GM18867 (cell line): ENCODE measurements at regions not wholly inside any gene's neighbourhood (a gene's known extent, or its start where the extent isn't known, plus 50 kb on each side); places are given as distances from the start of the nearest gene placed in this dataset.

Experiments
- ATAC-seq: cut with Tn5 transposase; IDR thresholded peaks from one replicate; pipeline ENCODE4 v1.9.1; 2021; ENCODE audit warnings: mild to moderate bottlenecking, moderate library complexity; ENCODE audit not compliant: unreplicated experiment

DNA sequence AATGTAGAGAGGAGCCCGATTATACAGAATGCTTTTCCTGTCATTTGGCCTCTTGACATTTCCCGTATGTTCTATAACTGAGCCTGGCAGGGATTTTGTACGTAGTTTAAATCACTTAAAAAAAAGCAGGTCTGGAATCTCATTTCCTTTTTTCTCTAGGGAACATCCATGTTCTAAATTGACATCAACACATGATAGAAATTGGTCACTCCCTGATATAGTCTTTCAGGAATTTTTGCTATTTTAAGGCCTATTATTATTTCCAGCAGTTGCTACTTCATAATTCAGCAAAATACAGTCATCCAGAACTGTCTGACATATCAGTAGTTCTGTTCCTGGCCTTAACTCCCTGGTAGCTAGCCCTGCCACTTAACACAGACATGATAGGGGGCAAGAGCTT lies 565.7 kb upstream of the ZEB2 start:
- ATAC-seq: no peak

DNA sequence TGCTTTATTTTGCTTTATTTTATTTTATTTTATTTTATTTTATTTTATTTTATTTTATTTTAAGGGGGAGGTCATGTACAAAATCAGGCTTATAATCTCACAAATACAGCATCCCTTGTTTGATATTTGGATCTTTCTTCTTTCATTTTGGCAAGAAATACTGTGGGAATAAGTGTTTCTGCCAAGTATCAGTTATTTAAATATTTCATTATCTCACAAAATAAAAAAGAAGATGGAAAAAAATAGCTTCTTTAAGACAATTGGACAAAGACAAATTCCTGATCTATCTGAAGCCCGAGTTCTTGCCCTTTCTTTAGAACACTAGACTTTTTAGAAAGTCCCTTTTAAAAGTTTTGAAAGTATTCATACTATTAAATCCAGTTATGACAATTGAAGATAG lies 560.5 kb upstream of the ZEB2 start:
- no peak for ATAC-seq

DNA sequence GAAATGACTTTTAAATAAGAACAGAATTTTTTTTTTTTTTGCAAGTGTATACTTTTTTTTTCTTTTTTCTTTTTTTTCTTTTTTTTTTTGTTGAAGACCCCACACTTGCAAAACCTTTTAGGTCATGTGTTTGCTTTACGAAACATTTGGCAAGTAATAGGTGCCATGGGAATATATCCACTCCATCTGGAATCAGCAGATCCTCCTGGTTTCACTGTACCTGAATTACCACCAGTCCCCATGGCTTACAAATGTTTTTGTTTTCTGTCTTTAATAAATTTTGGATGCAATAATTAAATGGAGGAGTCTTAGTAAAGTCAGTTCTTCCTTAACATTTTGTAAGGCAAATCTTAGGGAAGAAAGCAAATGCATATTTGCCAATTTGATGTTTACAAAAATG lies 559.7 kb upstream of the ZEB2 start:
- ATAC-seq: no peak

DNA sequence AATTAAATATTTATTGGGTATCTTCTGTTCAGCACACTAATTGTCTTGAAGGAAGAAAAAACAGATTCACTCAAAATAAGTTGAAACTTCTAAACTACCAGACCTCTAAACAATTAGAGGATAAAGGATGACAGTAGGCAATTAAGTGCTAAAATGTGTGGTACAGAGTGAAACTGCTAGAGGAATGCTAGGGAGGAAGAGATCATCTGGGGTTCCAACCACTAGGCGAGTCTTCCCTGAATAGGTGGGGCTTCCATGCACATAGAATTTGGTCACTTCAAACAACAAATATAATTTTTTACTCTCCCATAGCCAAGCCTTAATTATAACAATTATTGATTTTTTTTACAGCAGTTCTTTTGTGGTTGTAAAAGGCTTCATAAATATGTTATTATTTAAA lies 559.0 kb upstream of the ZEB2 start:
- ATAC-seq: no peak

DNA sequence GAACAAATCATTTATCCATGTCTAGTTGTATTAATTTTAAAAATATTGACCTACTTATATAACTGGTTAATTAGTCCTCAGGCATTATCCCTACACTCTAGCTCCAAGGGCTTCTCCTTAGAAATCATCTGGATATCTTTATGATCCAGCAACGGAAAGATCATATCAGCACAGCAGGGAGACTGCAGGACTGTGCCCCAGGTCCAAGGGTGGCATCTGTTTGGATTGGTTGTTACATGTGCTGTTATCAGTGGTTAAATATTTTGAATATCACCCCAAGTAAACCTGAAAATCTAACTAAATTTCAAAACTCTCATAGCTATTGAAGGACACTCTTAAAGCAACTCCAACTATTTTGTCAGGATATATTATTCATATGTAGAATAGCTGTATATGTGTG lies 556.2 kb upstream of the ZEB2 start:
- no peak for ATAC-seq

DNA sequence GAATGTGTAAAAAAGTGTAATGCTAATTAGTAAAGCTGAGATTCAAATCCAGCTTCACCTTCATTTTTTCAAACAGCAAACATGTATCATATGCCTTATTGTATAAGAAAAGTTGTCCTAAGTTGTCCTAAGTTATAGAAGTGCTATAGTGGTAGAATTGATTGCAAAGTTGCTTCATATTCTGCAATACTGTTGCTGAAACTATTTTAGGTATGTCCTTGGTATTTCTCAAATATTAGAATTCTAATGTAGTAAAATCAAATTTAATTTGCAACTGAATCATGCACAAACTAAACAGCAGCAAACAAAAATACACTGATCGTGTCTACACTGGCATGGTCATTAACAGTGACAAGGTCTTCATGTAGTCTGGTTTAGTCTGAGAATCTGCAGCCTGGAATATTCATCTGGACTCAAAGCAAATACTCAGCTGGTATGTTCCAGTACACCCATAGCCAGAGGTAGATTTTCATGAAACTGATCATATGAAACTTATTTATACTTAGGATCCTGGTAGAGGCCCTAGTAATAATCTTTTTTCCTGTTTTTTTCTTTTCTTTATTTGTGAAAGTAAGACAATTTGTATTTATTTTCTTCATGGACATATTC lies 555.6 kb upstream of the ZEB2 start:
- ATAC-seq: no peak

DNA sequence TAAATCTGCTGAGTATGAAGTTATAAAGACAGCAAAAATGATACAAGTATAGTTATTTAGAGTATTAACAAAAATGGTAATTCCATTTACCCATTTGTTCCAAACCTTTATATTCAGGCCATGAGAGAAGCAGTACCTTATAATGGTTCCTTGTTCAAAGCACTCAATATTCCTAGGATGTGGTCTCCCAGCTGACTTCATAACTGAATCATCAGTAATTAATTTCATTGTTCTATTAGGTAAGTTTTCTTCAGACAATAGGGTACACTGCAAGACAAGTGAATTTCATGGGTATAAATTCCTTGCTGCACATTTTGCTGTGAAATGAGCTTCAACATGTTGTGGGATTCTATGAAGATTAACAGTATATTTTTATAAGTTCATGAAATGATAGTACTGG lies 550.8 kb upstream of the ZEB2 start:
- no peak for ATAC-seq

DNA sequence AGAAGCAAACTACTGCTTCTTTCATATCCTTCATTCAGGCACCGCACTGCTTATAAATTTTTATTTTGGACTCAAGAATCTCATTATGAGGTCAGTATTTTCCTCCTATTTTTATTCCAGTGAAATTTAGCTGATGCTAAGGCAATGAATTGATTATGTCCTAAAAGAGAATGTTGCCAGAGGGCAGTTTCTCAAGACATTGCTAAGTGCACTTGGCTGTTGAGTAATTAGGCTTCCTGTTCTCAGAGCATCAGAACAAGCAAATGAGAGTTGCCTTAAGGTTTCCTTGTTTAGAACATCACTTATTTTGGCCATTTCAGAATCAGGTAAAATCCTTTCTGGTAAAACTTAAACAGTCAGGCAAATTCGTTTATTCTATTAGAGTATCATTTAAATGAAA lies 548.6 kb upstream of the ZEB2 start:
- no peak for ATAC-seq

DNA sequence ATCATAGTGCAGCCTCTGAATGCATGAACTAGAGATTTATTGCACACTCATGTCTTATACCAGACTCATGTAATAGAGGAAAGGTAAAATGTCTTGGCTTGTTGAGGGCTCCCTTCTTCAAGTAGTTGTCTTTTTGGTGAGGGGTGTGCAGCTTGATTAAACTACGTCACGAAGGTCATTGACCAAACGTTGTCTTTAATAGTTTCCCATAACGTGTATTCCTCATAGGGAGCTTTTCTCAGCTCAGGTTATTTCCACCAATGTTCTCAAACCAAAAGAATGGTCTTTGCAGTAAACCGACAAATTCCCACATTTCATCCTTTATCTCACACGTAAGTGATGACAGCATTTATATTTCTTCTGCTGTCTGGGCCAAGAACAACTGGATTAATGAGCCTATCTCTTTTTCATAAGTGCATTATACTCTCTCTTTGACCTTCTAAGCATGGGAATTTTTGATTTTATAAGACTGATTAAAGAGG lies 547.7 kb upstream of the ZEB2 start:
- no peak for ATAC-seq

DNA sequence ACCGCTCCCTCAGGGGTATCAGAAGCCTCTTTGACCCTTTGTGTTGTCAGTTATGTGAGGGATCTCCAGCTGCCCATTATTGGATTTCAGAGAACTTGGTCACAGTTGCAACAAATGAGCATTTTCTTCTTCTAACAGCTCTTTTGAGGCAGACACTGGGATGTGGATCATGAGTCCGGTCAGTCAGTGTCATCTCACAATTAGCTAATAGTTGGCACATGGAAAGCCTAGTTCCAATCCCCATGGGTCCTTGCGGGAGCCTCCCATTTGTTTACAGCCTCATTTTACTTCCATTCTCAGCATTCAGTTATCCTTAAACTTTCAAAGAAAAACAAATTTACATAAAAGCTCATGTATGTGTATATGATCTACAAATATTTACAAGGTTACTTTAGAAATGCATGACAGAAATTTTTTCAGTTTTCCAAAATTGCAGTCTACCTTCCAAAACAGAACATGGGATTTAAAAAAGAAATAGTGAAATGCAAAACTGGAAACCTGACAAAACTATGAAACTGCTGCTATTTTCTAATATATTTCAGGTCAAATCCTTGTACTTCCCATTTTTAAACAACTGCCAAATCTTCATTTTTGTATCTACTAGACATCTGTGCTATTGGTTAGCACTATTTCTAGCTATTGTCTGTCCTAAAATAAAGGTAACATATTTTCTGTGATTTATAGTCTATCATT lies 547.1 kb upstream of the ZEB2 start:
- no peak for ATAC-seq

DNA sequence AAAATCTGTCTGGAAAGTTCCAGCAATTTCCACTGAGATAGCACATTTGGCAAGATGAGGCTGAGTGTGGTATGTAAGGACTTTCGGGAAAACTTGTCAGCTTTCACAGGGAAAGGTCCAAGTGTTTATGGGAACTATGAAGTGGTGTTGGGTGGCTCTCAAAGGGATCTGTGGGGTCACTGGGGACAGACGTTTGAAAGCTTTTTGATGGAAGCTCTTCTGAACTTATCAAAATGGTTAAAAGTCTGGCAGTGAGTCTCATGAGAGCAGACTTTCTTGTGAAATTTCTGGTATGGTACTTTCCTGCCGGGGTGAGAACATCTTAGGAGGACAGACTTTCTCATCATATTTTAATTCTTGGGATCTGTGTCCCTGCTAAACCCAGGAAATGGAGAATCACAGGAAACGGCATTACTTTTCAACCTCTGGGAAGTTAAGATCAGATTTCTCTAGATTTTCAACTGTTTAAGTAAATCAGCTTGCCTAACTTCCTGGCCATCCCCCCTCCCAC lies 546.3 kb upstream of the ZEB2 start:
- ATAC-seq: no peak

DNA sequence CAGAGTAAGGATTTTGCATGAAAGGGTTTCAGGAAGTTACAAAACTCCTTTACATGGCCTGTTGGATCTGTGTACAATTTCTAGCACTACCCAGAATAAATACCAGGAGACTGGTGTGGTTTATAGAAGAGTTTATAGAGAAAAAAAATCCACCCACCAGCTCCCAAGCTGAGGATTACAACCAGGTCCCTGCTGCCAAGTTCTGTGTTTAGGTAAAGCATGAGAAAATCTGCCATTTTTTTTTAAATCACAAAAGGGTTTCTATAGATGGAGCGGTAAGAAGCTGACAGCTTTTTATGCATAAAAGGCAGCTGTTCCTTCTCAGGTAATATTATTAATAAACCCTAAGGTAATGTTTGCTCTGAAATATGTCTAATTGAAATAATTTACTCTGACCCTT lies 545.4 kb upstream of the ZEB2 start:
- no peak for ATAC-seq

DNA sequence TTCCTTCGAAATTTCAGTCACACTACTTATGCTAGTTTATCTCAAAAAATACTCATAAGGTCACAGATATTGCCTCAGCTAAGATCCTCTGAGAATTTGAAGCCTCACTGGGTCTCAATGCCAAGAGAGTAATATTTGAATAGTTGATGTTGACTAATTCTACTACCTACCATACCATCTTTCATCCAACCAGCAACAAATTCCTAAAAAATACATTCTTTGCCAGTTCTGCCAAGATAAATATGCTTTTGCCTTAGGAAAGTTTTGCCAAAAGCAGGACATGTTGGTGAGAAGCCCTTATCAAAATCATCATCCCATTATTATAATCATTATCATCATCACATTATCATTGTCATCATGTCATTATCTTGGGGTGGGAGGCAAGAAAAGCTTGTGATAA lies 544.6 kb upstream of the ZEB2 start:
- ATAC-seq: no peak

DNA sequence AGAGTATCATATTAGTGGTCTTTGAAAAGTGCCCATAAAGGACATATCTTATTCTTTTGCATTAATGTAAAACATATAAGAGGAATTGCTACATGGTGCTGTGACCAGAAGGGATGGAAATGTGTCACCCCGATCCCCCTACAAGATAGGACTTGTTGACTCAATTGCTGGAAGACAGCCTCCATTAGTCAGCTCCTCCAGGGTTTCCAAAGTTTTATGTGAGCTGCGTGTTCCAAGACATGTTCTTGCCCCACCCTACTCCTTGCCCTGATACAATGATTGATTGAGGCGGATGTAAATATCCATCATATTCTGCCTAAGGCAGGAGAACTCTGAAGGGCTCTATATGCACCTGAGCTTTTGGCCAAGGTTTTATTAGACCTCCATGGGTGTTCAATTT lies 541.0 kb upstream of the ZEB2 start:
- ATAC-seq: no peak

DNA sequence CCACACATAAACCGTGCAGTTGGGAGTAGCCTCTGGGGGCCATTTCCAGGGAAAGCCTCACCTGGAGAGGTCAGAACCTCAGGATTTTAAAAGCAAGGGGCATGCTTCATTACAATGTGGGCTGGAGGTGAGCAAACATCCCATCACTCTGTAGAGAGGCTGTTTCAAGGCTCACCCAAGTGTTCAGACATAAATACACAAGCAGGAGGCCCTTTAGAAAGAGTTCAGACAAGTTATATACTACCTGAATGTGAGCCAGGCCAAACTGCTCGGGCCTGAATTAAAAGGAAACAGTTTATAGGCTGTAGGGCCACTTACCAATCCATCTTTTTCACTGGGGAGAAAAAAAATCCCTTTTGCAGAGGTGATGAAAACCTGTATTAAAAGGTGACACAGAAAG lies 540.0 kb upstream of the ZEB2 start:
- ATAC-seq: no peak

DNA sequence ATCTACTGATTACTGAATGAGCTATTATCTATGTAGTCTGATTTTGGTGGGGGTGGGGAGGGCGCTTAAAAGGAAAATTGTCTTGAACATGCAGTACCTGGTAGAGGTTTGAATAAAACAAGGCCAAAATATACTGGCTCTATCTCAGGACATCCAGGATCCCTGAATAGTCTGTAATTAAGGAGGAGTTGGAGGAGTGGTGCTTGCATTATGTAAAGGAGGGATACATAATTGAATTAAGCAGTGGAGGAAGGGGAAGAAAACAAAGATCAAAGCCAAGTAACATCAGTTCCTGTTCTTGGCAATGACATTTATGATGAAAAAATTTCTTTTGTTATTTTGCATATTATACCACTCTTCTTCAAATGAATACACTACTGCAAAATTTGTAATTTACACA lies 539.4 kb upstream of the ZEB2 start:
- no peak for ATAC-seq

DNA sequence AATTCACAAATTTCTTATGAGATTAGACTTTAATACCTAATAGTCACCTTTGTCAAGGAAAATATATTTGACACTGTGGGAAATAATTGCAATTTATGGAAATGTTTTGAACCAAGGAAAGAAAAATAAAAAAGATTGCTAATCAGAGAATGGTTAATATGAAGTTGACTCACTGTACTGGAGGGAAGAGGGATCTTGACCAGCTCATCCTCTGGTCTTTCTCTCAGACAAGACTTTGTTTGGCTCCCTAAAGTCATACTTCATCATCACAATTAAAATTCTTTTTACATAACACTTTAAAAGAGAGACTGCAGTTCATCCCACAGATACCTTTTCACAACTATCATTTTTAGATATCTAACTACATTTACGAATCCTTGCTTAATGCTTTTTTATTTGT lies 538.5 kb upstream of the ZEB2 start:
- ATAC-seq: no peak

DNA sequence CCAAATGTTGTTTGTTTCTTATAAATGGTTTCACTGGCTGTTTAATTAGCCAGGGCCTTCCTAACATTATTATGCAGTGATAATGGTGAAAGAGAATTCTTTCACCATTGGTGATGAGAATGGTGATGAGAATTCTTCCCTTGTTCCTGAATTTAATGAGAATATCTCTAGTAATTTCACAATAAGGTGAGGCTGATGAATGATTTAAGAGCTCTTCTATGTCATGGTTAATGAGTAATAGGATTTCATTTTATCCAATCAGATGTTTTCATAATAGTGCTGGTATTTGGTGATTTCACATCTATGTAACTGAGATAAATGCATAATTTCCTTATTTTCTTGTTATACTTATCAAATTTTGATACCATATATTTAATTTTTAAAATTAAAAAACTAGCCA lies 535.7 kb upstream of the ZEB2 start:
- no peak for ATAC-seq

DNA sequence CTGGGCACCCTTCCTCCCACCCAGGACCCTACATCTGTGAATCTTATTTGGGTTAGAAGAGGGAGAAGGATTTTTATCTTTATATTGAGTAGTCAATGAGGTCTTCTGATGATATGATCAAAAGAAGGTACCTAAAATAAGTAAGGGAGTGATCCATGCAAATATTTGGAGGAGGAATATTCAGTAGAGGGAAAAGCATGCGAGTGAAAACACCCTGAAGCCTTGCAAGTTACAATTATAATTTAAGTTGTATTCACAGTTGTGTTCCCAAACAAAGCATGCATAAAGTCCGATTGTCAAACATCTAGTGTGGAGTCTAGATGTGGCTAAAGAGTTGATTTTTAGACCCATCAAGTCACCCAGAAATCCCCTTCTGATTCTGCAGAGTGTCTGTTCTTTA lies 530.2 kb upstream of the ZEB2 start:
- ATAC-seq: no peak

DNA sequence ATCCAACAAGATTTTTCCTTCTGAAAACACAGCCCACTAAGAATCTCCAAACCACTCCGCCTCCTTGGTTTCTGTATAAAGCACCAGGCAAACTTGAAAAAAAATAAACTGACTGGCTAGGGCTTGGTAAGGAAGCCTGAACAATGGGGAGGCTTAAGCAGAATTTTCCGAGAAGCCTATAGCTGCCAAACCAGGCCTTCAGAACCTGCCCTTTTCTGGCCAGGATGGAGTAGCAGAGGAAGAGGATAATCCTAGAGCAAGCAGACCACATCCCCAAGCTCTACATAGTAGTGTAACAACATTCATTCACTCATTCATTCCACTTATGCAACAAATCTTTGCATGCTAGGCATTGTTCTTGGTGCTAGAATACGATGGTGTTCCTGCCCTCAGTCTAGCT lies 529.6 kb upstream of the ZEB2 start:
- ATAC-seq: no peak

DNA sequence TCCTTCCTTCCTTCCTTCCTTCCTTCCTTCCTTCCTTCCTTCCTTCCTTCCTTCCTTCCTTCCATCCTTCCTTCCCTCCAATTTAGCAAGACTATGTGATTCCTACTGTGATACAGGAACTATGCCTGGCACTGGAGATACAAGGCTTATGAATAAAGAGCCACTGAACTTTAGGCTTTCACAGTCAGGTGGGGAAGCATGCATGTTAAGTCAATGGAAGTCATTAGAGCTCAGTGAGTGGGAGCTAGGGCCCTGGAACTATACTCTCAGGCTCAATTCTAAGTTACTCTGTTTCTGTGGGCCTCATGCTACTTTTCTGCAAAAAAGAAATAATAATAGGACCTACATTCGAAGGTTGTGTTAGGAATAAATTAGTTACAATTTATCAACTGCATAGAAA lies 527.6 kb upstream of the ZEB2 start:
- ATAC-seq: no peak

DNA sequence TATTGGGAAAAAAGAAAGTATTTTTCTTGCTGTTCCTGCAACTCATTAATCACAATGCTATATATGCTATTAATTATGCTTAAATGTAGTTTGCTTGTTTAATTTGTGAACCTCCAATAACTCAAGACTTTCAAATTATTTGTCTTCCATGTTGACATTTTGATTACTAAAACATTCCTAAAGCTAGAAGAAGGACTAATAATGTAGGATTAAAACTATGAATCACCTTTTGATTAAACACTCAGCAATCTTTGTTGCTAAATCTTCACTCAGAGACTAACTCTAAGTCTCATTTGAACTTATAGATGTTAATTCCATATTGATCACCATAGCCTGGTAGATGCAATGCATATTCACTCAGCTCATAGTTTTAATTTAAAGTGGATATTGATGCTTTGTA lies 524.6 kb upstream of the ZEB2 start:
- no peak for ATAC-seq

DNA sequence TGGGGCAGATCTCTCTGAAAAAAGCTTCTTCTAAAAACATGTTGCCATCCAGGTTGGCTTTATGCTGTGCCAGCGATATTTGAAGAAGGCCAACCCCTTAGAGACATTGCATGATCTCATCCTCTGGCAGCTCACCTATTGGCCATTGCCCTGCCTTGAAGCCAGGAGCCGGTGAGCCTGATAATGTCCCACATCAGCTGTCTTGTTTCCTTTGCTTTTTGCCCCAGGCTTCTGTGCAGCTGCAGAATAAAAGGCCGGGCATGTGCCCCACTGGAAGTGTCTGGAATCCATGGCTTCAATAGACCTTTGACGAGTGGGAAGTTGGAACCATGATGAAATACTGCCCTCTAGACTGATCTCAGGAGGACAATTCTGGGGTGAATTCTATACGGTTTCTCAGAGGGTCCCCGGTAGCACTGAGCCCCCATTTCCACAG lies 523.5 kb upstream of the ZEB2 start:
- no peak for ATAC-seq
